K562 (cell line): ENCODE measurements at regions not wholly inside any gene's neighbourhood (a gene's known extent, or its start where the extent isn't known, plus 50 kb on each side); places are given as distances from the start of the nearest gene placed in this dataset.

ENCODE experiments used
- ZNF184 ChIP-seq: sonication (generic); formaldehyde crosslinking; IDR thresholded peaks from 2 replicates; pipeline ENCODE4 v1.5.0; 2020; ENCODE audit warnings: missing genetic modification reagents
- TF ChIP-seq, protein P1 (sequence below), 3 experiments: IDR thresholded peaks in 2 of 3; conservative IDR thresholded peaks in 1 of 3; 2 replicates each; pipeline ENCODE4 v1.5.1; 2011 to 2012; ENCODE audit warnings: low read length in 3 of 3, mild to moderate bottlenecking in 3 of 3, control low read depth in 2 of 3, improper control_type of control experiment in 1 of 3, inconsistent platforms in 1 of 3, low read depth in 1 of 3, mixed read lengths in 1 of 3, moderate library complexity in 1 of 3; ENCODE audit not compliant: insufficient read depth in 2 of 3

DNA sequence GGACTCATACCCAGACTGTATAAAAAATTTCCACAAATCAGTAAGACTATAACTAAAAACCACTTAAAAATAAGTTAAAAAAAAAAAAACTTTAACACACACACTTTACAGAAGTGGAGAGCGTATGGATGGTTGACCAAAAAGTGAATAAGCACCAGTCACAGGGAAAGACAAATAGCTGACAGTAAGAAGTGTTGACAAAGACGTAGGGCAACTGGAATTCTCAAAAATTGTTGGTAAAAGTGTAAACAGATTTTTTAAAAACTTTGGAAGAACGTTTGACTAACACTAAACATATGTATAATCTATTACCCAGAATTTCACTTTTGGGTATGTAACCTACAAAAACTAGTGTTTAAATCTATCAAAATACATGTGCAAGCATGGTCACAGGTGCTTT lies 73.7 kb downstream of the TMEM212 start:
- no peak for TF ChIP-seq ZNF184 (CRISPR knock-in tag)
- TF ChIP-seq, protein P1, sequence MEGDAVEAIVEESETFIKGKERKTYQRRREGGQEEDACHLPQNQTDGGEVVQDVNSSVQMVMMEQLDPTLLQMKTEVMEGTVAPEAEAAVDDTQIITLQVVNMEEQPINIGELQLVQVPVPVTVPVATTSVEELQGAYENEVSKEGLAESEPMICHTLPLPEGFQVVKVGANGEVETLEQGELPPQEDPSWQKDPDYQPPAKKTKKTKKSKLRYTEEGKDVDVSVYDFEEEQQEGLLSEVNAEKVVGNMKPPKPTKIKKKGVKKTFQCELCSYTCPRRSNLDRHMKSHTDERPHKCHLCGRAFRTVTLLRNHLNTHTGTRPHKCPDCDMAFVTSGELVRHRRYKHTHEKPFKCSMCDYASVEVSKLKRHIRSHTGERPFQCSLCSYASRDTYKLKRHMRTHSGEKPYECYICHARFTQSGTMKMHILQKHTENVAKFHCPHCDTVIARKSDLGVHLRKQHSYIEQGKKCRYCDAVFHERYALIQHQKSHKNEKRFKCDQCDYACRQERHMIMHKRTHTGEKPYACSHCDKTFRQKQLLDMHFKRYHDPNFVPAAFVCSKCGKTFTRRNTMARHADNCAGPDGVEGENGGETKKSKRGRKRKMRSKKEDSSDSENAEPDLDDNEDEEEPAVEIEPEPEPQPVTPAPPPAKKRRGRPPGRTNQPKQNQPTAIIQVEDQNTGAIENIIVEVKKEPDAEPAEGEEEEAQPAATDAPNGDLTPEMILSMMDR (IDR thresholded peaks at IDR 0.05 in 2 of 3, conservative IDR thresholded peaks at IDR 0.05 in 1 of 3; ENCODE audit: insufficient read depth in 2 of 3, low read depth in 1 of 3, low read length in 3 of 3) = no peak
